ENCODE measurements at regions not wholly inside any gene's neighbourhood (a gene's known extent, or its start where the extent isn't known, plus 50 kb on each side); places are given as distances from the start of the nearest gene placed in this dataset.

DNA sequence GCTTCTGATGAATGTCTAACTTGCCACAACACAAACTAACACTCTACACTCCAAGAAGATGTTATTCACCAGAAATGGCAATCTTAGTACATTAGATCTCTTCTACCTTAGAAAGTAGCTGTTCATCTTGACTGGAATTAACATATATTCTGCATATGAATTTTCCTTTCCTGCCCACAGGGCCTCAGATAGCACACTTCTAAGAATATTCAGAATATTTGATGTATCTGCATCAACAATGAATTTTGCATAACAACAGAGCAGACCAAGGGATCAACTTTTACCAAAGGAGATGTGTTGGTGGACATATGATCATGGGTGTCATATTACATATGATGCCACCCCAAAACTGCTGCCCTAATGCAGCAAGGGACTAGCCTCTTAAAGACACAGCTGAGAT lies 960.8 kb upstream of the GHITM start:
- no peak for TF ChIP-seq EZH2 (IDR thresholded peaks at IDR 0.05; ENCODE audit: low read depth)
- TF ChIP-seq, protein P1, sequence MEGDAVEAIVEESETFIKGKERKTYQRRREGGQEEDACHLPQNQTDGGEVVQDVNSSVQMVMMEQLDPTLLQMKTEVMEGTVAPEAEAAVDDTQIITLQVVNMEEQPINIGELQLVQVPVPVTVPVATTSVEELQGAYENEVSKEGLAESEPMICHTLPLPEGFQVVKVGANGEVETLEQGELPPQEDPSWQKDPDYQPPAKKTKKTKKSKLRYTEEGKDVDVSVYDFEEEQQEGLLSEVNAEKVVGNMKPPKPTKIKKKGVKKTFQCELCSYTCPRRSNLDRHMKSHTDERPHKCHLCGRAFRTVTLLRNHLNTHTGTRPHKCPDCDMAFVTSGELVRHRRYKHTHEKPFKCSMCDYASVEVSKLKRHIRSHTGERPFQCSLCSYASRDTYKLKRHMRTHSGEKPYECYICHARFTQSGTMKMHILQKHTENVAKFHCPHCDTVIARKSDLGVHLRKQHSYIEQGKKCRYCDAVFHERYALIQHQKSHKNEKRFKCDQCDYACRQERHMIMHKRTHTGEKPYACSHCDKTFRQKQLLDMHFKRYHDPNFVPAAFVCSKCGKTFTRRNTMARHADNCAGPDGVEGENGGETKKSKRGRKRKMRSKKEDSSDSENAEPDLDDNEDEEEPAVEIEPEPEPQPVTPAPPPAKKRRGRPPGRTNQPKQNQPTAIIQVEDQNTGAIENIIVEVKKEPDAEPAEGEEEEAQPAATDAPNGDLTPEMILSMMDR (conservative IDR thresholded peaks at IDR 0.05) = no peak
- Histone ChIP-seq H3K4me3 (no peak overlapping the region), H3K9me2 (ENCODE audit: insufficient read depth) (no peaks in the 10 kb centered on the region; the same call in 1 of the 2 replicates)

DNA sequence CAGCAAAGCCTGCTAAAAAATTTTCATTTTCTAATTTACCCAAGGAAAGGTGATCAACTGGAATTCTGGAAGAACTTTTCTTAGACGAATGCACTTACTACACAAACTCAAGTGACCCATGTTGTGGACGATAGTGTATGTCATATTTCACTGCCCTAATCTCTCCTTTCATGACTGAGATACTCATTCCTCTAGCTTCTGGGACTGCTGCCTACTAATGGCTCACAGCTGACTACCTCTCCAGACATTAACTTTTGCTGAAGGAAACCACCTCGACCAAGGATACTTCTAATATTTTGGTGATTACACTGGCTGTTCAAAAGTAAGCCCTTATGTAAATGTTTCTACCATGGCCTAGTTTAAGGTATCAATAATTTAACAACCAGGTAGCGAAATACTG lies 959.9 kb upstream of the GHITM start:
- H4K20me1 ChIP-seq (ENCODE audit: insufficient read depth) = 0 out of 2 replicates have a peak, but pooled peaks cover 5% of the 10 kb centered on the region
- ChIA-PET CTCF (no interaction called here), POLR2A (ENCODE audit: unreplicated experiment) (no interaction called here)
- no TSS peak for BruUV-seq (replicated peaks)
- no peak for DNase-seq
- H3K4me2 ChIP-seq = no peak overlapping the region
- H3K4me3 ChIP-seq = no peak overlapping the region
- no peaks in the 10 kb centered on the region for H3K4me1 ChIP-seq (replicated peaks; ENCODE audit: insufficient read depth)
- no peak overlapping the region for H3K27ac ChIP-seq
- no peak for TF ChIP-seq EZH2 (IDR thresholded peaks at IDR 0.05; ENCODE audit: low read depth)
- TF ChIP-seq, protein P1 (conservative IDR thresholded peaks at IDR 0.05) = no peak
- H3K27me3 ChIP-seq (ENCODE audit: insufficient read depth, low read depth) = no peaks in the 10 kb centered on the region
- H3K79me2 ChIP-seq (ENCODE audit: low read depth) = no peaks in the 10 kb centered on the region
- no peaks in the 10 kb centered on the region for H3K36me3 ChIP-seq (ENCODE audit: low read depth)
- H2AFZ ChIP-seq = no peak overlapping the region
- no peaks in the 10 kb centered on the region for H3K9me3 ChIP-seq (ENCODE audit: insufficient read depth, low read depth)
- intact Hi-C loops (cut with micrococcal nuclease; ENCODE audit: unreplicated experiment) = no loop called here
- H3F3A ChIP-seq (ENCODE audit: insufficient read depth, low read depth) = no peaks in the 10 kb centered on the region
- no peaks in the 10 kb centered on the region; the same call in 1 of the 2 replicates for H3K9me2 ChIP-seq (ENCODE audit: insufficient read depth)

More for the DNA sequence above, 960.8 kb upstream of the GHITM start:
- no peaks in the 10 kb centered on the region for H3K27me3 ChIP-seq (ENCODE audit: insufficient read depth, low read depth)
- no peaks in the 10 kb centered on the region for H3K36me3 ChIP-seq (ENCODE audit: low read depth)
- H3K79me2 ChIP-seq (ENCODE audit: low read depth) = no peaks in the 10 kb centered on the region
- no peak overlapping the region for H3K27ac ChIP-seq
- H3K4me1 ChIP-seq (replicated peaks; ENCODE audit: insufficient read depth) = no peaks in the 10 kb centered on the region
- CTCF ChIA-PET = no interaction called here
- H3K9me3 ChIP-seq (ENCODE audit: insufficient read depth, low read depth) = no peaks in the 10 kb centered on the region
- 0 out of 2 replicates have a peak, but pooled peaks cover 5% of the 10 kb centered on the region for H4K20me1 ChIP-seq (ENCODE audit: insufficient read depth)
- no peak for DNase-seq
- no TSS peak for BruUV-seq (replicated peaks)
- H3F3A ChIP-seq (ENCODE audit: insufficient read depth, low read depth) = no peaks in the 10 kb centered on the region
- intact Hi-C loops (cut with micrococcal nuclease; ENCODE audit: unreplicated experiment) = no loop called here
- POLR2A ChIA-PET (ENCODE audit: unreplicated experiment) = no interaction called here
- no peak overlapping the region for H3K4me2 ChIP-seq
- no peak overlapping the region for H2AFZ ChIP-seq

DNA sequence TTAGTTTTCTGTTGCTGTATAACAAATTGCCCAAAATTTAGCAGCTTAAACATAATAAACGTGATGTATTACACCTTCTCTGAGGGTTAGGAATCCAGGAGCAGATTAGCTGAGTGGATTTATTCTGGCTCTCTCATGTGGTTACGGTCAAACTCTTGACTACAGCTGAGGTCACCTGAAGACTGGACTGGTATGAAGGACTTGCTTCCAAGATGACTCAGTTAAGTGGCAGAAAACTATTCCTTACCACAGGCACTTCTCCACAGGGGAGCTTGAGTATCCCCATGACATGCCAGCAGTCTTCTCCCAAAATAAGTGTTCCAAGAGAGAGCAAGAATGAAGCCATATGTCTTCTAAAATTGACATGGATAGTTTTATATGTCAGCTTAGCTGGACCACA lies 957.2 kb upstream of the GHITM start:
- no peaks in the 10 kb centered on the region for H3K27me3 ChIP-seq (ENCODE audit: insufficient read depth, low read depth)
- no peak overlapping the region for H2AFZ ChIP-seq
- CTCF ChIA-PET = no interaction called here
- no peaks in the 10 kb centered on the region for H3K79me2 ChIP-seq (ENCODE audit: low read depth)
- no peak overlapping the region for H3K27ac ChIP-seq
- H3K36me3 ChIP-seq (ENCODE audit: low read depth) = no peaks in the 10 kb centered on the region
- H3F3A ChIP-seq (ENCODE audit: insufficient read depth, low read depth) = no peaks in the 10 kb centered on the region
- no peaks in the 10 kb centered on the region for H3K4me1 ChIP-seq (replicated peaks; ENCODE audit: insufficient read depth)
- 0 out of 2 replicates have a peak, but pooled peaks cover 5% of the 10 kb centered on the region for H4K20me1 ChIP-seq (ENCODE audit: insufficient read depth)
- BruUV-seq (replicated peaks) = no TSS peak
- no peaks in the 10 kb centered on the region for H3K9me3 ChIP-seq (ENCODE audit: insufficient read depth, low read depth)
- TF ChIP-seq, protein P1 (conservative IDR thresholded peaks at IDR 0.05) = no peak
- no peak for TF ChIP-seq EZH2 (IDR thresholded peaks at IDR 0.05; ENCODE audit: low read depth)
- no peaks in the 10 kb centered on the region; the same call in 1 of the 2 replicates for H3K9me2 ChIP-seq (ENCODE audit: insufficient read depth)
- POLR2A ChIA-PET (ENCODE audit: unreplicated experiment) = no interaction called here
- H3K4me3 ChIP-seq = no peak overlapping the region
- H3K4me2 ChIP-seq = no peak overlapping the region
- DNase-seq = no peak
- intact Hi-C loops (cut with micrococcal nuclease; ENCODE audit: unreplicated experiment) = no loop called here
